SK-N-SH (cell line): ENCODE measurements at regions not wholly inside any gene's neighbourhood (a gene's known extent, or its start where the extent isn't known, plus 50 kb on each side); places are given as distances from the start of the nearest gene placed in this dataset.

Source experiments
- CTCF ChIA-PET: fragments of 300-600, 350-600 bp; formaldehyde crosslinking; extraction: SDS; loops from one replicate; lab custom pipeline; 2021; lab: Yijun Ruan, JAX
- POLR2A ChIA-PET: fragments of 350-600 bp; sonication (Branson Sonifier 250); formaldehyde crosslinking; extraction: SDS; loops from one replicate; lab custom pipeline; 2020; ENCODE audit warnings: antibody characterized with exemption, inconsistent platforms; lab: Yijun Ruan, JAX
- DNase-seq: peaks from one replicate; pipeline ENCODE4 v3.0.0; 2012
- H2AFZ ChIP-seq: fragments of 200-600 bp; sonication (generic); 2 replicates; pipeline ENCODE4 v1.8.1; 2016; ENCODE audit warnings: antibody characterized with exemption, mild to moderate bottlenecking, low read depth
- H3F3A ChIP-seq: fragments of 200-600 bp; sonication (generic); replicated peaks from 2 replicates; pipeline ENCODE3; 2016; ENCODE audit warnings: antibody characterized with exemption, mild to moderate bottlenecking; ENCODE audit not compliant: insufficient read depth
- H3K27ac ChIP-seq, 2 experiments: fragments of 200-500 bp in 1 of 2; fragments of 200-600 bp in 1 of 2; sonication (Bioruptor generic) in 1 of 2; sonication (generic), shearing (Covaris generic) in 1 of 2; 2 replicates each; pipeline versions ENCODE4 v1.5.1 to v1.6.1; 2014 to 2016; ENCODE audit warnings: low read depth in 2 of 2, inconsistent platforms in 1 of 2, low read length in 1 of 2, mild to moderate bottlenecking in 1 of 2, mixed read lengths in 1 of 2
- H3K27me3 ChIP-seq: fragments of 200-600 bp; sonication (generic), shearing (Covaris generic); 2 replicates; pipeline ENCODE4 v1.6.1; 2016; ENCODE audit warnings: mixed run types; ENCODE audit not compliant: insufficient read depth
- H3K36me3 ChIP-seq, 2 experiments: fragments of 200-500 bp in 1 of 2; fragments of 200-600 bp in 1 of 2; sonication (Bioruptor generic) in 1 of 2; sonication (generic) in 1 of 2; replicated peaks in 1 of 2; 2 replicates each; pipeline versions ENCODE3 to v1.5.1; 2014 to 2016; ENCODE audit warnings: low read length in 1 of 2, mild to moderate bottlenecking in 1 of 2; ENCODE audit not compliant: insufficient read depth in 2 of 2, control insufficient read depth in 1 of 2
- H3K4me1 ChIP-seq, 2 experiments: fragments of 200-500 bp in 1 of 2; fragments of 200-600 bp in 1 of 2; sonication (Bioruptor generic) in 1 of 2; sonication (generic), shearing (Covaris generic) in 1 of 2; 2 replicates each; pipeline versions ENCODE4 v1.5.1 to v1.6.1; 2014 to 2016; ENCODE audit warnings: low read depth in 1 of 2, low read length in 1 of 2, mixed run types in 1 of 2; ENCODE audit not compliant: insufficient read depth in 2 of 2, control insufficient read depth in 1 of 2
- H3K4me2 ChIP-seq: fragments of 200-600 bp; sonication (generic), shearing (Covaris generic); 2 replicates; pipeline ENCODE4 v1.6.1; 2017; ENCODE audit warnings: mixed run types
- H3K4me3 ChIP-seq, 2 experiments: fragments of 200-500 bp in 1 of 2; fragments of 200-600 bp in 1 of 2; sonication (Bioruptor generic) in 1 of 2; sonication (generic), shearing (Covaris generic) in 1 of 2; 2 replicates each; pipeline versions ENCODE4 v1.5.1 to v1.8.1; 2014 to 2016; ENCODE audit warnings: low read depth in 2 of 2, inconsistent platforms in 1 of 2, low read length in 1 of 2, mild to moderate bottlenecking in 1 of 2, mixed read lengths in 1 of 2, moderate library complexity in 1 of 2
- H3K79me2 ChIP-seq: fragments of 200-600 bp; sonication (generic); 2 replicates; pipeline ENCODE4 v1.8.1; 2017; ENCODE audit warnings: mild to moderate bottlenecking; ENCODE audit not compliant: insufficient read depth
- H3K9ac ChIP-seq: fragments of 200-600 bp; sonication (generic); 2 replicates; pipeline ENCODE4 v1.6.1; 2017; ENCODE audit warnings: mixed run types
- H3K9me2 ChIP-seq: fragments of 200-600 bp; sonication (generic); 2 replicates; pipeline ENCODE4 v1.6.1; 2017; ENCODE audit warnings: mixed run types
- H3K9me3 ChIP-seq: fragments of 200-600 bp; sonication (generic); 2 replicates; pipeline ENCODE4 v1.6.1; 2017; ENCODE audit warnings: mixed run types, mild to moderate bottlenecking, moderate library complexity
- H4K20me1 ChIP-seq: fragments of 200-600 bp; sonication (generic); 2 replicates; pipeline ENCODE4 v1.6.1; 2017; ENCODE audit warnings: mild to moderate bottlenecking, mixed run types; ENCODE audit not compliant: insufficient read depth
- GABPA ChIP-seq: IDR thresholded peaks from 2 replicates; pipeline ENCODE4 v1.4.0; 2012; ENCODE audit warnings: low read depth, mild to moderate bottlenecking
- GATA2 ChIP-seq: sonication (generic); formaldehyde crosslinking; IDR thresholded peaks from 2 replicates; pipeline ENCODE4 v1.5.0; 2020; ENCODE audit warnings: mild to moderate bottlenecking, missing genetic modification reagents
- MXI1 ChIP-seq: IDR thresholded peaks from 2 replicates; pipeline ENCODE4 v1.6.1; 2012; ENCODE audit warnings: mild to moderate bottlenecking, low read depth, low read length, improper control_type of control experiment
- NFIC ChIP-seq: IDR thresholded peaks from 2 replicates; pipeline ENCODE4 v1.4.0; 2012; ENCODE audit warnings: borderline replicate concordance
- NRF1 ChIP-seq: IDR thresholded peaks from 2 replicates; pipeline ENCODE4 v1.6.1; 2012; ENCODE audit warnings: low read depth, mild to moderate bottlenecking, low read length
- POLR2AphosphoS5 ChIP-seq: IDR thresholded peaks from 2 replicates; pipeline ENCODE4 v1.6.1; 2012; ENCODE audit warnings: low read depth, low read length
- RXRA ChIP-seq: IDR thresholded peaks from 2 replicates; pipeline ENCODE4 v1.4.0; 2012; ENCODE audit warnings: low read depth, mild to moderate bottlenecking, borderline replicate concordance
- SIN3A ChIP-seq: IDR thresholded peaks from 2 replicates; pipeline ENCODE4 v1.6.1; 2012; ENCODE audit warnings: low read depth, mild to moderate bottlenecking, low read length, moderate library complexity, borderline replicate concordance
- SMC3 ChIP-seq: IDR thresholded peaks from 2 replicates; pipeline ENCODE4 v1.6.1; 2012; ENCODE audit warnings: low read depth, low read length, improper control_type of control experiment
- TAF1 ChIP-seq: IDR thresholded peaks from 2 replicates; pipeline ENCODE4 v1.6.1; 2012; ENCODE audit warnings: low read depth, mild to moderate bottlenecking, low read length, moderate library complexity, borderline replicate concordance
- TCF12 ChIP-seq: IDR thresholded peaks from 2 replicates; pipeline ENCODE4 v1.4.0; 2012
- TEAD4 ChIP-seq: IDR thresholded peaks from 2 replicates; pipeline ENCODE4 v1.4.0; 2012; ENCODE audit warnings: mild to moderate bottlenecking, borderline replicate concordance; ENCODE audit not compliant: insufficient read depth
- YY1 ChIP-seq: IDR thresholded peaks from 2 replicates; pipeline ENCODE4 v1.4.0; 2012; ENCODE audit warnings: low read depth, mild to moderate bottlenecking
- WGBS: methylation state at CpG from one replicate; pipeline ENCODE4 v1.1.6; 2017; ENCODE audit warnings: low lambda C conversion rate; 5-methylcytosine and 5-hydroxymethylcytosine counted together
- TF ChIP-seq, protein P1 (sequence below): IDR thresholded peaks from 2 replicates; pipeline ENCODE4; 2012
- TF ChIP-seq, protein P2 (sequence below): fragments of 200-600 bp; sonication (generic); IDR thresholded peaks from 2 replicates; pipeline ENCODE4 v1.6.1; 2017; ENCODE audit warnings: antibody characterized with exemption, mild to moderate bottlenecking, moderate library complexity
- TF ChIP-seq, protein P3 (sequence below): fragments of 150-350 bp; IDR thresholded peaks from 2 replicates; pipeline ENCODE4 v1.6.1; 2017; ENCODE audit warnings: antibody characterized with exemption, low read length, low read depth, borderline replicate concordance
- TF ChIP-seq, protein P4 (sequence below): fragments of 150-350 bp; IDR thresholded peaks from 2 replicates; pipeline ENCODE4 v1.6.1; 2016; ENCODE audit warnings: mild to moderate bottlenecking, low read depth, low read length

DNA sequence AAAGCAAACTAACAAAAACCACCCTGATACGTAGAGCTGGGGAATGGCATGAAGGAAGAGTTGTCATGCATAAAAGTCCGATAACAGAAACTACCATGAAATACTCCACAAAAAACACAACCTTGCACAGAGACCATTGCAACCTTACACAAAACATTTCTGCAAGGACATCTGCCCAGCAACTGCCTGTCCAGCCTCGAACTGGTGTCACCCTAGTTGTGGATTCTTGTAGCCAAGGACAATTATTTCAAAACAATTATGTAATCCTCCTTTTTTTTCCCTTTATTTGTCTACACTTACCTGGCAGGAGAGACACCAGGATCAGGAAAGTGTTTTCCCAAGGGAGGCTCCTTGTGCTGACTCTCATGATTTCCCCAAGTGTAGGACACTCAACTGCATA is 232.5 kb upstream of the SYNDIG1 start:
- ChIA-PET POLR2A (no interaction called here), CTCF (no interaction called here)
- no peaks in the 10 kb centered on the region for H3K79me2 ChIP-seq
- H3K9ac ChIP-seq, result no peak overlapping the region
- no peak overlapping the region for H3K27ac ChIP-seq
- H3K4me2 ChIP-seq, result no peak overlapping the region
- no peaks in the 10 kb centered on the region for H3K36me3 ChIP-seq
- no peaks in the 10 kb centered on the region for H4K20me1 ChIP-seq
- H3K4me3 ChIP-seq, result no peak overlapping the region
- H3K9me3 ChIP-seq, result no peaks in the 10 kb centered on the region
- H3K4me1 ChIP-seq, result no peaks in the 10 kb centered on the region
- H3K27me3 ChIP-seq, result no peaks in the 10 kb centered on the region
- no peaks in the 10 kb centered on the region for H3F3A ChIP-seq
- no peak overlapping the region for H2AFZ ChIP-seq
- WGBS, result 24% methylated on average over 3 of the region's 3 CpGs
- DNase-seq, result no peak
- H3K9me2 ChIP-seq, result no peaks in the 10 kb centered on the region
- TF ChIP-seq NFIC (no peak), MXI1 (no peak), POLR2AphosphoS5 (no peak), GATA2 (CRISPR knock-in tag) (no peak), SIN3A (no peak), TCF12 (no peak), SMC3 (no peak), TAF1 (no peak), NRF1 (no peak), TEAD4 (no peak), YY1 (no peak), RXRA (no peak), GABPA (no peak)
- TF ChIP-seq, protein P1, sequence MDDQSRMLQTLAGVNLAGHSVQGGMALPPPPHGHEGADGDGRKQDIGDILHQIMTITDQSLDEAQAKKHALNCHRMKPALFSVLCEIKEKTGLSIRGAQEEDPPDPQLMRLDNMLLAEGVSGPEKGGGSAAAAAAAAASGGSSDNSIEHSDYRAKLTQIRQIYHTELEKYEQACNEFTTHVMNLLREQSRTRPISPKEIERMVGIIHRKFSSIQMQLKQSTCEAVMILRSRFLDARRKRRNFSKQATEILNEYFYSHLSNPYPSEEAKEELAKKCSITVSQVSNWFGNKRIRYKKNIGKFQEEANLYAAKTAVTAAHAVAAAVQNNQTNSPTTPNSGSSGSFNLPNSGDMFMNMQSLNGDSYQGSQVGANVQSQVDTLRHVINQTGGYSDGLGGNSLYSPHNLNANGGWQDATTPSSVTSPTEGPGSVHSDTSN, result no peak
- TF ChIP-seq, protein P2, sequence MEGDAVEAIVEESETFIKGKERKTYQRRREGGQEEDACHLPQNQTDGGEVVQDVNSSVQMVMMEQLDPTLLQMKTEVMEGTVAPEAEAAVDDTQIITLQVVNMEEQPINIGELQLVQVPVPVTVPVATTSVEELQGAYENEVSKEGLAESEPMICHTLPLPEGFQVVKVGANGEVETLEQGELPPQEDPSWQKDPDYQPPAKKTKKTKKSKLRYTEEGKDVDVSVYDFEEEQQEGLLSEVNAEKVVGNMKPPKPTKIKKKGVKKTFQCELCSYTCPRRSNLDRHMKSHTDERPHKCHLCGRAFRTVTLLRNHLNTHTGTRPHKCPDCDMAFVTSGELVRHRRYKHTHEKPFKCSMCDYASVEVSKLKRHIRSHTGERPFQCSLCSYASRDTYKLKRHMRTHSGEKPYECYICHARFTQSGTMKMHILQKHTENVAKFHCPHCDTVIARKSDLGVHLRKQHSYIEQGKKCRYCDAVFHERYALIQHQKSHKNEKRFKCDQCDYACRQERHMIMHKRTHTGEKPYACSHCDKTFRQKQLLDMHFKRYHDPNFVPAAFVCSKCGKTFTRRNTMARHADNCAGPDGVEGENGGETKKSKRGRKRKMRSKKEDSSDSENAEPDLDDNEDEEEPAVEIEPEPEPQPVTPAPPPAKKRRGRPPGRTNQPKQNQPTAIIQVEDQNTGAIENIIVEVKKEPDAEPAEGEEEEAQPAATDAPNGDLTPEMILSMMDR, result no peak
- TF ChIP-seq, protein P3, sequence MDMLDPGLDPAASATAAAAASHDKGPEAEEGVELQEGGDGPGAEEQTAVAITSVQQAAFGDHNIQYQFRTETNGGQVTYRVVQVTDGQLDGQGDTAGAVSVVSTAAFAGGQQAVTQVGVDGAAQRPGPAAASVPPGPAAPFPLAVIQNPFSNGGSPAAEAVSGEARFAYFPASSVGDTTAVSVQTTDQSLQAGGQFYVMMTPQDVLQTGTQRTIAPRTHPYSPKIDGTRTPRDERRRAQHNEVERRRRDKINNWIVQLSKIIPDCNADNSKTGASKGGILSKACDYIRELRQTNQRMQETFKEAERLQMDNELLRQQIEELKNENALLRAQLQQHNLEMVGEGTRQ, result no peak
- TF ChIP-seq, protein P4, sequence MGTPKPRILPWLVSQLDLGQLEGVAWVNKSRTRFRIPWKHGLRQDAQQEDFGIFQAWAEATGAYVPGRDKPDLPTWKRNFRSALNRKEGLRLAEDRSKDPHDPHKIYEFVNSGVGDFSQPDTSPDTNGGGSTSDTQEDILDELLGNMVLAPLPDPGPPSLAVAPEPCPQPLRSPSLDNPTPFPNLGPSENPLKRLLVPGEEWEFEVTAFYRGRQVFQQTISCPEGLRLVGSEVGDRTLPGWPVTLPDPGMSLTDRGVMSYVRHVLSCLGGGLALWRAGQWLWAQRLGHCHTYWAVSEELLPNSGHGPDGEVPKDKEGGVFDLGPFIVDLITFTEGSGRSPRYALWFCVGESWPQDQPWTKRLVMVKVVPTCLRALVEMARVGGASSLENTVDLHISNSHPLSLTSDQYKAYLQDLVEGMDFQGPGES, result no peak
